Nephron (organoid): ENCODE measurements at regions not wholly inside any gene's neighbourhood (a gene's known extent, or its start where the extent isn't known, plus 50 kb on each side); places are given as distances from the start of the nearest gene placed in this dataset.

Source experiments
- H3K27ac Mint-ChIP-seq, 3 experiments: 2 replicates each; pipeline ENCODE4 v1.8.0; 2020; ENCODE audit warnings: mixed read lengths in 3 of 3, mild to moderate bottlenecking in 2 of 3, moderate library complexity in 1 of 3
- H3K27me3 Mint-ChIP-seq: 2 replicates; pipeline ENCODE4 v1.8.0; 2021; ENCODE audit warnings: low read depth, mild to moderate bottlenecking, moderate library complexity, mixed read lengths
- H3K36me3 Mint-ChIP-seq: 2 replicates; pipeline ENCODE4 v1.8.0; 2020; ENCODE audit warnings: low read depth, mixed read lengths
- H3K4me1 Mint-ChIP-seq: 2 replicates; pipeline ENCODE4 v1.8.0; 2020; ENCODE audit warnings: mixed read lengths
- H3K4me3 Mint-ChIP-seq, 3 experiments: 2 replicates each; pipeline ENCODE4 v1.8.0; 2020; ENCODE audit warnings: mild to moderate bottlenecking in 3 of 3, mixed read lengths in 3 of 3, moderate library complexity in 2 of 3
- H3K9me3 Mint-ChIP-seq: 2 replicates; pipeline ENCODE4 v1.8.0; 2020; ENCODE audit warnings: mixed read lengths
- TF ChIP-seq, protein P1 (sequence below), 3 experiments: fragments of 200-600 bp; sonication (generic); IDR thresholded peaks; one replicate each; pipeline ENCODE4 v1.5.0; 2021; ENCODE audit warnings: antibody characterized with exemption in 3 of 3; ENCODE audit not compliant: unreplicated experiment in 3 of 3

DNA sequence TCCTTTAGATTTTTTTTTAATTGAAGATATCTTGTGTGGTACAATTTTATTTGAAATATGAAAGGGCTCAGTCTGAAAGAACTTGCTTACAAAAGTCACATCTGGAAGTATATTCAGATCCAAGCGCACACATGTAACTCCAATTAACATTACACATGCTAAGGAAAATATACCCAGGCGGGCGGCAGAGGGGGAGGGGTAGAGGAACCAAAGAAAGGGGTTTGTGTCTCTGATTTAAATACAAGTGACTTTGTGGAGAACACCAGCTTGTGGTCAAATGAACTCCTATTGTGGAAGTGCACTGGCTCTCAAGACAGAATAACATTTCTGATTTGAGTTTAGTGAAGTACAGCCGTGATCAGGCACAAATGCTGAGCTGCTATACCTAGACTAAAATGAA is 280.2 kb upstream of the SOX11 start:
- no peak overlapping the region for H3K27ac Mint-ChIP-seq
- TF ChIP-seq, protein P1, sequence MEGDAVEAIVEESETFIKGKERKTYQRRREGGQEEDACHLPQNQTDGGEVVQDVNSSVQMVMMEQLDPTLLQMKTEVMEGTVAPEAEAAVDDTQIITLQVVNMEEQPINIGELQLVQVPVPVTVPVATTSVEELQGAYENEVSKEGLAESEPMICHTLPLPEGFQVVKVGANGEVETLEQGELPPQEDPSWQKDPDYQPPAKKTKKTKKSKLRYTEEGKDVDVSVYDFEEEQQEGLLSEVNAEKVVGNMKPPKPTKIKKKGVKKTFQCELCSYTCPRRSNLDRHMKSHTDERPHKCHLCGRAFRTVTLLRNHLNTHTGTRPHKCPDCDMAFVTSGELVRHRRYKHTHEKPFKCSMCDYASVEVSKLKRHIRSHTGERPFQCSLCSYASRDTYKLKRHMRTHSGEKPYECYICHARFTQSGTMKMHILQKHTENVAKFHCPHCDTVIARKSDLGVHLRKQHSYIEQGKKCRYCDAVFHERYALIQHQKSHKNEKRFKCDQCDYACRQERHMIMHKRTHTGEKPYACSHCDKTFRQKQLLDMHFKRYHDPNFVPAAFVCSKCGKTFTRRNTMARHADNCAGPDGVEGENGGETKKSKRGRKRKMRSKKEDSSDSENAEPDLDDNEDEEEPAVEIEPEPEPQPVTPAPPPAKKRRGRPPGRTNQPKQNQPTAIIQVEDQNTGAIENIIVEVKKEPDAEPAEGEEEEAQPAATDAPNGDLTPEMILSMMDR (IDR thresholded peaks at IDR 0.05; ENCODE audit: unreplicated experiment in 3 of 3): no peak
- H3K9me3 Mint-ChIP-seq: no peaks in the 10 kb centered on the region
- H3K4me1 Mint-ChIP-seq: peaks cover 5% of the 10 kb centered on the region
- H3K27me3 Mint-ChIP-seq: peaks cover 12% of the 10 kb centered on the region
- H3K36me3 Mint-ChIP-seq: no peaks in the 10 kb centered on the region
- H3K4me3 Mint-ChIP-seq: no peak overlapping the region

DNA sequence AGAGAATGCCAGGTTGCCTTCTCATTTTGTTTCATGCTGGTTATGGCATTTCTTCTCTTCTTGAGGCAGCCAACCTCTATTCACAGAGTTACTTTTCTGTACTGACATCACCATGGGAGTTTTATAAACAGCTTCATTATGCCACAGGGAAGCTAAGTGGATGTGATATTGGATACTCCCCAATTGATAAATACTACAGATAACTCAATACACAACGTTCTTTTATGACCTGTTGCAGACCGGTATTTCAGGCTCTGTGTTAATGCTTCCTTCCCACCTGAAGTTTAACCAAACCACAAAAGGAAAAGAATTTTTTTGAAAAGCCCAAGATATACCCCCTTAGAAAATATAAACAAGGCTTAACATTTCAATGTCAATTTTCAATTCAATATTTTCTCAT is 258.3 kb upstream of the SOX11 start:
- Mint-ChIP-seq H3K4me3 (no peak overlapping the region), H3K27me3 (no peaks in the 10 kb centered on the region), H3K9me3 (no peaks in the 10 kb centered on the region), H3K27ac (no peak overlapping the region), H3K36me3 (no peaks in the 10 kb centered on the region), H3K4me1 (peaks cover 3% of the 10 kb centered on the region)
- TF ChIP-seq, protein P1 (IDR thresholded peaks at IDR 0.05; ENCODE audit: unreplicated experiment in 3 of 3): no peak

DNA sequence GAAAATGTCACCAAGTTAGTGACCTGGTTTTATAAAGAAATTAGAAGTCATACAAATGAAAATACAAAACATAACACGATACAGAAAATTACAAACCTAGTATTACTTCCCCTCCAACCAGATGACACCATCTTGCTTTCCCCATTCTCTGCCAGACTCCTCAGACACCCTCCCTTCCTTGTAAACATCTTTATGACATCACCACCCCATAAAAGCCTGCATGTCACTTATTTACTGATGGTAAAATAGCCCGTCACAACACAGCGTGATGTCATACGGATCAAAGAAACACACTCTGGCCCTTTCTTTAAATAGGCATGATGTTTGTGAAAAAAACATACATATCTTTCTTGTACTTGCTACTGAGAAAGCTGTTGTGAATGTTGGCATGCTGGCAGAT is 254.8 kb upstream of the SOX11 start:
- no peak overlapping the region for H3K4me3 Mint-ChIP-seq
- H3K27me3 Mint-ChIP-seq: no peaks in the 10 kb centered on the region
- H3K4me1 Mint-ChIP-seq: peaks cover 3% of the 10 kb centered on the region
- TF ChIP-seq, protein P1 (IDR thresholded peaks at IDR 0.05; ENCODE audit: unreplicated experiment in 3 of 3): no peak
- H3K27ac Mint-ChIP-seq: no peak overlapping the region
- peaks cover 2% of the 10 kb centered on the region for H3K9me3 Mint-ChIP-seq
- no peaks in the 10 kb centered on the region for H3K36me3 Mint-ChIP-seq

DNA sequence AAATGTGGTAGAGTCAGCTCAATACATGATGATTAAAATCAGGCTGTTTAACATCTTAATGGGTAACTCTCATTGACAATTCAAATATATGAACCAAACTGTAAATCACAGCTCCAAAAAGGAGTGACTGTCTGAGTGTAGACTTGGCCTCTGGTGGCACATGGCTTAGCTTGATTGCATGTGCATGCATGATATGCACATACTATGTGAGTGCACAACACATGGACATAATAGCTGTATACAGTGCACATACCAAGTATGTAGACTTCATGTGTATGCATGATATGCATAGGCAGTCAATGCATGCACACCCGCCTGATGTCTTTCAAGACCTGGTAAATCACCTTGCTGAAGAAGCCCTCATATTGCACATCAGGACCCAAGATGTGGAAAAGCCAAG is 252.0 kb upstream of the SOX11 start:
- H3K27me3 Mint-ChIP-seq: peaks cover 9% of the 10 kb centered on the region
- H3K36me3 Mint-ChIP-seq: no peaks in the 10 kb centered on the region
- no peak overlapping the region for H3K4me3 Mint-ChIP-seq
- no peaks in the 10 kb centered on the region for H3K4me1 Mint-ChIP-seq
- H3K27ac Mint-ChIP-seq: no peak overlapping the region
- TF ChIP-seq, protein P1 (IDR thresholded peaks at IDR 0.05; ENCODE audit: unreplicated experiment in 3 of 3): no peak
- peaks cover 2% of the 10 kb centered on the region for H3K9me3 Mint-ChIP-seq

DNA sequence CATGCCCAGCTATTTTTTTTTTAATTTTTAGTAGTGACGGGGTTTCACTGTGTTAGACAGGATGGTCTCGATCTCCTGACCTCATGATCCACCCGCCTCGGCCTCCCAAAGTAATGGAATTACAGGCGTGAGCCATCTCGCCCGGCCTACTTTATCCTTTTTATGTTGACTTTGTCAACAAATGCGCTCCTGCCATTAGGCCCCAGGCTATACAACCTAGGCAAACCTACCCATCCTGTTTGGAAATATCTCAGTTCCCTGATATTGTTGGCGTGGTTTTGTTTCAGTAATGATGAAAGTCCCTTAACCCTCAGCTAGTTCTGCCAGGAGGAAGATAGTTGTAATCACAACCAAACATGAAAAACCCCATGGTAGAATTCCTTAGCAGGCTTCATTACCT is 249.4 kb upstream of the SOX11 start:
- TF ChIP-seq, protein P1 (IDR thresholded peaks at IDR 0.05; ENCODE audit: unreplicated experiment in 3 of 3): no peak
- no peak overlapping the region for H3K4me3 Mint-ChIP-seq
- no peak overlapping the region for H3K27ac Mint-ChIP-seq
- peaks cover 9% of the 10 kb centered on the region for H3K27me3 Mint-ChIP-seq
- no peaks in the 10 kb centered on the region for H3K4me1 Mint-ChIP-seq
- no peaks in the 10 kb centered on the region for H3K36me3 Mint-ChIP-seq
- H3K9me3 Mint-ChIP-seq: peaks cover 2% of the 10 kb centered on the region

DNA sequence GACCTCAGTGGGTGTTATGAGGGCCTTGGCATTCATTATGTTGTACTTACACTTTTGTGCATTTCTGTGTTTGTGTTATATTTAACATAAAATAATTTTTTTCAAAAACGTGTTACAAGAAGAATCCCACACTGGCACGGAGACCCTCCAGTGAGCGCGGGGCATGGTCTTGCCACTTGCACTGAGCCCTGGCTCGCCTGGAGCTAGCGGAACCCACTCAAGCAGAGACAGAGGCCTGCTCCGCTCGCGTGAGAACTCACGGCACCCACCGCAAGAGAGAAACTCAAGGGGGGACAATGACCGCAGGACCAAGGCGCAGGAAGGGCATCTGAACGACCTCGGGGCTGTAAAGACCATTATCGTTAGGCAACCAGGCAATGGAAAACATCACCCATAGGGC is 248.0 kb upstream of the SOX11 start:
- Mint-ChIP-seq H3K4me3 (no peak overlapping the region), H3K4me1 (no peaks in the 10 kb centered on the region), H3K27ac (no peak overlapping the region), H3K36me3 (no peaks in the 10 kb centered on the region), H3K27me3 (peaks cover 9% of the 10 kb centered on the region), H3K9me3 (peaks cover 1% of the 10 kb centered on the region)
- TF ChIP-seq, protein P1 (IDR thresholded peaks at IDR 0.05; ENCODE audit: unreplicated experiment in 3 of 3): no peak
